Lower leg skin (tissue), 3 donors: ENCODE measurements at regions not wholly inside any gene's neighbourhood (a gene's known extent, or its start where the extent isn't known, plus 50 kb on each side); places are given as distances from the start of the nearest gene placed in this dataset.

Source experiments
- POLR2A ChIP-seq, 2 donors: fragments of 450-650 bp; IDR thresholded peaks; one replicate each; pipeline ENCODE4 v1.6.1; 2016 to 2017; ENCODE audit warnings: antibody characterized with exemption in 2 of 2, mild to moderate bottlenecking in 1 of 2, moderate library complexity in 1 of 2
- TF ChIP-seq, protein P1 (sequence below), 3 donors: fragments of 450-650 bp; IDR thresholded peaks; one replicate each; pipeline ENCODE4 v1.5.1; 2016; ENCODE audit warnings: antibody characterized with exemption in 3 of 3, mild to moderate bottlenecking in 3 of 3, moderate library complexity in 2 of 3

DNA sequence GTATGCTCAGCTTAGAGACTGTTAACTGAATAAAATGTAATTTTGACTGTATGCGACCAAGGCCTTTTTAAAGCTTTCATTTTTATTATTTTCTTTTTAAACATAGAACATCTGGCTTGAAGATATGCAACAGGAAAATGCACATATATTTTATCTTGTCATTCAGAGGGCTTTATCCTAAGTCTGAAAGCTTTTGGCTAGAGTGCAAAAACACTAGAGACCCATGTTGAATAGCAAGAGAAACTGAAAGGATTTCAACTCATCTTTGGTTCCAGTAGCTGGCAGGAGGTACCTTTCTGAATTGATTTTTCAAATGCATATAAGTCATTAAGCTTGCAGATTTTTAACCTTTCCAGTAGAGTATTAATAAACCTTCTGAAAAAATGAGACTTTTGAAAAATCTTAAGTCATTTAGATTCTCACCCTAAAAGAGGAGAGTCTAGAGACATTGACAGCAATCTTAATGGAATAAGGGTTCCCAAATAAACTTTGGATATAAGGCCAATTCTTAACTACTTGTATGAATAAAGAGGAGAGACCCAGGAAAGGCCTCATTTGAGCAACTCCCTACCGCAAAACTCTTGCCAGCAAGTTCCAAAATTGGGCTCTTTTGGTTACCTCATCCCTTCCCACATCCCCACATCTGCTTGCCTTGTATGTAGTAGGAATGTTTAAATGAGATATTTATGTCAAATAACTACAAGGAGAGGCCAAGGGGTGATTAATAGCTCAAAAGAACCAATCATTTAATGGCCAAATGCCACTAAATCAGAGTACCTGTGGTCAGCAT is 454.4 kb downstream of the HTR7 start:
- TF ChIP-seq POLR2A (IDR thresholded peaks at IDR 0.05): no peak
- TF ChIP-seq, protein P1, sequence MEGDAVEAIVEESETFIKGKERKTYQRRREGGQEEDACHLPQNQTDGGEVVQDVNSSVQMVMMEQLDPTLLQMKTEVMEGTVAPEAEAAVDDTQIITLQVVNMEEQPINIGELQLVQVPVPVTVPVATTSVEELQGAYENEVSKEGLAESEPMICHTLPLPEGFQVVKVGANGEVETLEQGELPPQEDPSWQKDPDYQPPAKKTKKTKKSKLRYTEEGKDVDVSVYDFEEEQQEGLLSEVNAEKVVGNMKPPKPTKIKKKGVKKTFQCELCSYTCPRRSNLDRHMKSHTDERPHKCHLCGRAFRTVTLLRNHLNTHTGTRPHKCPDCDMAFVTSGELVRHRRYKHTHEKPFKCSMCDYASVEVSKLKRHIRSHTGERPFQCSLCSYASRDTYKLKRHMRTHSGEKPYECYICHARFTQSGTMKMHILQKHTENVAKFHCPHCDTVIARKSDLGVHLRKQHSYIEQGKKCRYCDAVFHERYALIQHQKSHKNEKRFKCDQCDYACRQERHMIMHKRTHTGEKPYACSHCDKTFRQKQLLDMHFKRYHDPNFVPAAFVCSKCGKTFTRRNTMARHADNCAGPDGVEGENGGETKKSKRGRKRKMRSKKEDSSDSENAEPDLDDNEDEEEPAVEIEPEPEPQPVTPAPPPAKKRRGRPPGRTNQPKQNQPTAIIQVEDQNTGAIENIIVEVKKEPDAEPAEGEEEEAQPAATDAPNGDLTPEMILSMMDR (IDR thresholded peaks at IDR 0.05): no peak
